Vagina (tissue), 2 donors: ENCODE measurements at regions not wholly inside any gene's neighbourhood (a gene's known extent, or its start where the extent isn't known, plus 50 kb on each side); places are given as distances from the start of the nearest gene placed in this dataset.
"Not testable (repeated sequence)": the region's sequence is repeated elsewhere in the genome, so short reads cannot be mapped to it uniquely, and the experiment has no call there.

Experiments used
- DNase-seq, 2 donors: peaks; one replicate each; pipeline ENCODE4 v3.0.0-alpha.2; 2017; ENCODE audit errors: extremely low spot score in 2 of 2
- H3K27ac ChIP-seq: fragments of 200-600 bp; sonication (generic); one replicate; pipeline ENCODE4 v1.5.1; 2019
- H3K27me3 ChIP-seq: fragments of 200-600 bp; sonication (generic); one replicate; pipeline ENCODE4 v1.5.1; 2019
- H3K36me3 ChIP-seq, 2 donors: fragments of 200-600 bp; sonication (generic); one replicate each; pipeline ENCODE4 v1.5.1; 2017 to 2019
- H3K4me1 ChIP-seq: fragments of 200-600 bp; sonication (generic); one replicate; pipeline ENCODE4 v1.5.1; 2019
- H3K4me3 ChIP-seq, 2 donors: fragments of 200-600 bp; sonication (generic); 1 replicate in 1 of 2; 2 replicates in 1 of 2; pipeline ENCODE4 v1.5.1; 2016 to 2019
- H3K9me3 ChIP-seq: fragments of 200-600 bp; sonication (generic); one replicate; pipeline ENCODE4 v1.5.1; 2019
- CTCF ChIP-seq, 3 experiments: fragments of 450-650 bp in 2 of 3; fragments of 200-600 bp in 1 of 3; sonication (generic) in 1 of 3; IDR thresholded peaks; one replicate each; pipeline ENCODE4 v1.5.1; 2017 to 2019; ENCODE audit warnings: antibody characterized with exemption in 3 of 3, mild to moderate bottlenecking in 2 of 3, moderate library complexity in 2 of 3
- POLR2A ChIP-seq, 2 donors: fragments of 450-650 bp; IDR thresholded peaks; one replicate each; pipeline ENCODE4 v1.6.1; 2017; ENCODE audit warnings: antibody characterized with exemption in 2 of 2, mild to moderate bottlenecking in 2 of 2, moderate library complexity in 2 of 2
- POLR2AphosphoS5 ChIP-seq, 2 donors: sonication (generic); formaldehyde crosslinking; IDR thresholded peaks; one replicate each; pipeline ENCODE4 v1.9.0; 2017; ENCODE audit warnings: antibody characterized with exemption in 2 of 2, mild to moderate bottlenecking in 2 of 2, low read depth in 1 of 2; ENCODE audit not compliant: insufficient read depth in 1 of 2
- intact Hi-C: fragments of 100-400 bp; cut with DNase I; formaldehyde crosslinking; loops from one replicate; pipeline ENCODE4 v1.15.1; 2023

DNA sequence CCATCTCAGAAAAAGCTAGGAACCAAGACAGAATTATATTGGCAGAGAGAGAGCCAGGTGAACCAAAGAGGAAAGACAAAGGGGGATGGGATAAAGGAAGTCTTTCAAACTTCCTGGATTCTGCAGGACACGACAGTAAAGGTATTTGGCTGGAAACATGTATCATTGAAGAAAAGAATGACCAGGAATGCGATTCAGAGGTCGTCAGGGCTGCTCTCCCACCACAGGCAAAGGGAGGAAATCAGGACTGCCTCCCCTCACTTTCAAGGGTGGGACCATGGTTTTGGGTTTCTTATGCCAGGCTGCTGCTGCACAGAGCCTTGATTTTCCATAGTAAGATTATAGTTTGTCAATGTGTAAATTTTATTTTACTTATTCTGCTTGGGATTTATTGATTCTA lies 848.8 kb downstream of the BRINP3 start:
- Histone ChIP-seq H3K4me1 (no peaks in the 10 kb centered on the region), H3K4me3 (no peak overlapping the region), H3K36me3 (no peaks in the 10 kb centered on the region), H3K27ac (no peak overlapping the region), H3K9me3 (no peaks in the 10 kb centered on the region), H3K27me3 (no peaks in the 10 kb centered on the region)
- intact Hi-C loops: no loop called here
- no peak for DNase-seq
- TF ChIP-seq CTCF (IDR thresholded peaks at IDR 0.05): no peak
- TF ChIP-seq POLR2A (IDR thresholded peaks at IDR 0.05): no peak
- TF ChIP-seq POLR2AphosphoS5 (IDR thresholded peaks at IDR 0.05; ENCODE audit: insufficient read depth in 1 of 2, low read depth in 1 of 2): no peak

DNA sequence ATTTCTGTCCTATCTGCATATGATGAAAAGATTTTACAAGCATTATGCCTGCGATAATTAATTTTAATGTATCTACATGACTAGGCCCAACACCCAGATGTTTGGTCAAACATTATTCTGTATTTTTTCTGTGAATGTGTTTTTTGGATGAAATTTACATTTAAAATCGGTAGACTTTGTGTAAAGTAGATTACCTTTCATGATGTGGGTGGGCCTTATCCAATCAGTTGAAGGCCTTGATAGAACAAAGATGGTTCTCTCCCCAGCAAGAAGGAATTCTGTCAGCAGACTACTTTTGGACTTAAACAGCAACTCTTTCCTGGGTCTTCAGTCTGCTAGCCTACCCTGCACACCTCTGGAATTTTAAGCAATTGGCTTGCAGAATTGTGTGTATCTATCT lies 844.0 kb downstream of the BRINP3 start:
- no peaks in the 10 kb centered on the region for H3K9me3 ChIP-seq
- no peaks in the 10 kb centered on the region for H3K27me3 ChIP-seq
- no peaks in the 10 kb centered on the region for H3K4me1 ChIP-seq
- H3K4me3 ChIP-seq: no peak overlapping the region
- H3K27ac ChIP-seq: no peak overlapping the region
- no peaks in the 10 kb centered on the region for H3K36me3 ChIP-seq
- intact Hi-C loops: no loop called here
- TF ChIP-seq POLR2AphosphoS5 (IDR thresholded peaks at IDR 0.05; ENCODE audit: insufficient read depth in 1 of 2, low read depth in 1 of 2): no peak
- no peak for TF ChIP-seq CTCF (IDR thresholded peaks at IDR 0.05)
- TF ChIP-seq POLR2A (IDR thresholded peaks at IDR 0.05): no peak
- DNase-seq: no peak

DNA sequence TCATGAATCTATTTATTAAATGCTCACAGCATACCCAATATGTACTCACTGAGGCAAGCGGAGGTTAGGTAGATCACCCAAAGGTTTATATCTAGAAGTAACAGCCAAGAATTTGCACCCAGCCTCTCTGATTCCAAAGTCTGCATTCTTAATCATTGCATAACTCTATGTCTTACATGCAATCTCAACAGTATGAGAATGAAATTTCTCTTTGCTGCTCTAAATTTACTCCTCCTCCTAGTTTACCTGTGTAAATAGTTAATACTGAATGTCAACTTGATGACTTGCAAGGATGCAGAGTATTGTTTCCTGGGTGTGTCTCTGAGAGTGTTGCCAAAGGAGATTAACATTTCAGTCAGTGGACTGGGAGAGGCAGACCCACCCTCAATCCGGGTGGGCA lies 840.6 kb downstream of the BRINP3 start:
- H3K4me3 ChIP-seq: no peak overlapping the region
- no peaks in the 10 kb centered on the region for H3K9me3 ChIP-seq
- H3K4me1 ChIP-seq: no peaks in the 10 kb centered on the region
- no peak overlapping the region for H3K27ac ChIP-seq
- TF ChIP-seq POLR2AphosphoS5 (IDR thresholded peaks at IDR 0.05; ENCODE audit: insufficient read depth in 1 of 2, low read depth in 1 of 2) (no peak), POLR2A (IDR thresholded peaks at IDR 0.05) (no peak), CTCF (IDR thresholded peaks at IDR 0.05) (no peak)
- intact Hi-C loops: no loop called here
- H3K27me3 ChIP-seq: no peaks in the 10 kb centered on the region
- DNase-seq: no peak
- H3K36me3 ChIP-seq: no peaks in the 10 kb centered on the region

- intact Hi-C loops: not testable (repeated sequence)
Observed at GRCh38 chr1:189644156-189644555, 833.5 kb downstream of the BRINP3 start.

GRCh38 chr1:189644970-189645369 lies 832.7 kb downstream of the BRINP3 start:
- Histone ChIP-seq H3K4me3 (no peak overlapping the region), H3K9me3 (no peaks in the 10 kb centered on the region), H3K36me3 (no peaks in the 10 kb centered on the region), H3K4me1 (no peaks in the 10 kb centered on the region), H3K27ac (no peak overlapping the region), H3K27me3 (no peaks in the 10 kb centered on the region)
- intact Hi-C loops: no loop called here
- DNase-seq: no peak
- TF ChIP-seq CTCF (IDR thresholded peaks at IDR 0.05) (no peak), POLR2AphosphoS5 (IDR thresholded peaks at IDR 0.05; ENCODE audit: insufficient read depth in 1 of 2, low read depth in 1 of 2) (no peak)

More at GRCh38 chr1:189644156-189644555, 833.5 kb downstream of the BRINP3 start:
- DNase-seq, H3K9me3 ChIP-seq, H3K4me1 ChIP-seq, H3K27ac ChIP-seq, H3K4me3 ChIP-seq, H3K27me3 ChIP-seq, H3K36me3 ChIP-seq: not testable (repeated sequence)

GRCh38 chr1:189646066-189646465 lies 831.6 kb downstream of the BRINP3 start:
- no peak overlapping the region for H3K4me3 ChIP-seq
- intact Hi-C loops: no loop called here
- no peaks in the 10 kb centered on the region for H3K4me1 ChIP-seq
- no peak for DNase-seq
- no peaks in the 10 kb centered on the region for H3K9me3 ChIP-seq
- no peaks in the 10 kb centered on the region for H3K27me3 ChIP-seq
- H3K27ac ChIP-seq: no peak overlapping the region
- TF ChIP-seq POLR2A (IDR thresholded peaks at IDR 0.05): no peak
- TF ChIP-seq POLR2AphosphoS5 (IDR thresholded peaks at IDR 0.05; ENCODE audit: insufficient read depth in 1 of 2, low read depth in 1 of 2): no peak
- no peak for TF ChIP-seq CTCF (IDR thresholded peaks at IDR 0.05)
- no peaks in the 10 kb centered on the region for H3K36me3 ChIP-seq
